ENCODE measurements at regions not wholly inside any gene's neighbourhood (a gene's known extent, or its start where the extent isn't known, plus 50 kb on each side); places are given as distances from the start of the nearest gene placed in this dataset.

DNA sequence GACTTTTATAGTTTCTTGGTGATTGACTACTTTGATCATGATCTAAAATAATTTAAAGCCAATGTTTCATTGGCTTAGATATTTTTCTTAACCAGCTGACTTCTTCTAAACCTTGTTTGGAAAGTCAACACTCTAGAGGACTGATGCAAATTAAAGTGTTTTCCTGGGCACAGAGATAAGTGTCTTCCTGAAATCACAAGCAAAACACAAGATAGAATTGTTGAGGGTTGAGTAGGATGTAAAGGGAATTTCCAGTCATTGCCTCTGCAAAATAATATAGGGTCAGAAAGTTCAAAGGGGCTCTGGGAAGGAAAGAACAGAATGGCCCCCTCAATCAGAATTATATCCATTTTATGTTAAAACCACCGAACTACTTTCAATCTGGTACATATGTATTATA is 156.3 kb upstream of the LRIG3 start:
- TF ChIP-seq, protein P1, sequence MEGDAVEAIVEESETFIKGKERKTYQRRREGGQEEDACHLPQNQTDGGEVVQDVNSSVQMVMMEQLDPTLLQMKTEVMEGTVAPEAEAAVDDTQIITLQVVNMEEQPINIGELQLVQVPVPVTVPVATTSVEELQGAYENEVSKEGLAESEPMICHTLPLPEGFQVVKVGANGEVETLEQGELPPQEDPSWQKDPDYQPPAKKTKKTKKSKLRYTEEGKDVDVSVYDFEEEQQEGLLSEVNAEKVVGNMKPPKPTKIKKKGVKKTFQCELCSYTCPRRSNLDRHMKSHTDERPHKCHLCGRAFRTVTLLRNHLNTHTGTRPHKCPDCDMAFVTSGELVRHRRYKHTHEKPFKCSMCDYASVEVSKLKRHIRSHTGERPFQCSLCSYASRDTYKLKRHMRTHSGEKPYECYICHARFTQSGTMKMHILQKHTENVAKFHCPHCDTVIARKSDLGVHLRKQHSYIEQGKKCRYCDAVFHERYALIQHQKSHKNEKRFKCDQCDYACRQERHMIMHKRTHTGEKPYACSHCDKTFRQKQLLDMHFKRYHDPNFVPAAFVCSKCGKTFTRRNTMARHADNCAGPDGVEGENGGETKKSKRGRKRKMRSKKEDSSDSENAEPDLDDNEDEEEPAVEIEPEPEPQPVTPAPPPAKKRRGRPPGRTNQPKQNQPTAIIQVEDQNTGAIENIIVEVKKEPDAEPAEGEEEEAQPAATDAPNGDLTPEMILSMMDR (IDR thresholded peaks at IDR 0.05): no peak

GRCh38 chr12:59075968-59076490 is 155.7 kb upstream of the LRIG3 start:
- Histone ChIP-seq H3K27ac (ENCODE audit: low read depth in 1 of 2, low read length in 2 of 2) (no peak overlapping the region), H3K4me1 (ENCODE audit: insufficient read depth, low read length) (no peaks in the 10 kb centered on the region), H3K36me3 (ENCODE audit: insufficient read depth, low read length) (no peaks in the 10 kb centered on the region), H3K4me3 (ENCODE audit: low read length) (no peak overlapping the region), H3K27me3 (ENCODE audit: control insufficient read depth in 1 of 2, insufficient read depth in 2 of 2, low read length in 2 of 2) (no peaks in the 10 kb centered on the region), H3K9me3 (ENCODE audit: control insufficient read depth in 1 of 2, insufficient read depth in 1 of 2, low read length in 2 of 2) (peaks cover 0 to 4% of the 10 kb centered on the region in 2 experiments)
- TF ChIP-seq, protein P1 (IDR thresholded peaks at IDR 0.05): no peak
- H3K9me3 Mint-ChIP-seq: no peaks in the 10 kb centered on the region
- DNase-seq: no peak
- intact Hi-C loops (cut with DNase I, micrococcal nuclease): no loop called here
- ChIA-PET CTCF (no interaction called here), POLR2A (no interaction called here)
- H3K36me3 Mint-ChIP-seq (ENCODE audit: low read depth): no peaks in the 10 kb centered on the region
- no peaks in the 10 kb centered on the region for H3K4me1 Mint-ChIP-seq (ENCODE audit: low read depth)
- H3K27ac Mint-ChIP-seq: no peak overlapping the region
- no peaks in the 10 kb centered on the region for H3K27me3 Mint-ChIP-seq
- no peak for ATAC-seq (ENCODE audit: poor library complexity)
- no peak overlapping the region for H3K4me3 Mint-ChIP-seq

More for the DNA sequence above, 156.3 kb upstream of the LRIG3 start:
- Mint-ChIP-seq H3K27me3 (no peaks in the 10 kb centered on the region), H3K36me3 (ENCODE audit: low read depth) (no peaks in the 10 kb centered on the region), H3K4me3 (no peak overlapping the region), H3K27ac (no peak overlapping the region), H3K9me3 (no peaks in the 10 kb centered on the region), H3K4me1 (ENCODE audit: low read depth) (no peaks in the 10 kb centered on the region)
- no peak for DNase-seq
- Histone ChIP-seq H3K4me1 (ENCODE audit: insufficient read depth, low read length) (no peaks in the 10 kb centered on the region), H3K4me3 (ENCODE audit: low read length) (no peak overlapping the region), H3K27ac (ENCODE audit: low read depth in 1 of 2, low read length in 2 of 2) (no peak overlapping the region), H3K36me3 (ENCODE audit: insufficient read depth, low read length) (no peaks in the 10 kb centered on the region), H3K9me3 (ENCODE audit: control insufficient read depth in 1 of 2, insufficient read depth in 1 of 2, low read length in 2 of 2) (peaks cover 0 to 4% of the 10 kb centered on the region in 2 experiments), H3K27me3 (ENCODE audit: control insufficient read depth in 1 of 2, insufficient read depth in 2 of 2, low read length in 2 of 2) (no peaks in the 10 kb centered on the region)
- intact Hi-C loops (cut with DNase I, micrococcal nuclease): no loop called here
- ATAC-seq (ENCODE audit: poor library complexity): no peak
- POLR2A ChIA-PET: no interaction called here
- CTCF ChIA-PET: no interaction called here

DNA sequence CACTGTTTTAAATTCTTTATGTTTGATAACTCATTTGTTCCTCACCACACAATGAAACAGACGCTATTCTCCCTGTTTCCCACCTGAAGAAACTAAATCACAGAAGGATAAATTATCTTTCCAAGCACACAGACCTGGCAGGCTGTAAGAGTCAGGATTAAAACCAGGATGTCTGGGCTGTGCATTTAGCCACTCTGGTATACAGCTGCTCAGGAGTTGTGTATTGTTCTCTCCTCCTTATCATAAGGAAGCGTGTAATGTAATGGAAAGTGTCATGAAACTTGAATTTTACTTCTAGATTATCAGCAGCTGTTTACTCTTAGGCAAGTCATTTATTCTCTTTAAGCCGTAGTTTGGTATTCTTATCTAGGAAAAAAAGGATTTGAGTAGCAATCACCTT is 154.8 kb upstream of the LRIG3 start:
- no peaks in the 10 kb centered on the region for H3K4me1 Mint-ChIP-seq (ENCODE audit: low read depth)
- H3K27me3 ChIP-seq (ENCODE audit: control insufficient read depth in 1 of 2, insufficient read depth in 2 of 2, low read length in 2 of 2): no peaks in the 10 kb centered on the region
- H3K36me3 Mint-ChIP-seq (ENCODE audit: low read depth): no peaks in the 10 kb centered on the region
- TF ChIP-seq, protein P1 (IDR thresholded peaks at IDR 0.05): no peak
- no peak overlapping the region for H3K27ac ChIP-seq (ENCODE audit: low read depth in 1 of 2, low read length in 2 of 2)
- H3K4me3 ChIP-seq (ENCODE audit: low read length): no peak overlapping the region
- H3K4me1 ChIP-seq (ENCODE audit: insufficient read depth, low read length): no peaks in the 10 kb centered on the region
- peaks cover 0 to 4% of the 10 kb centered on the region in 2 experiments for H3K9me3 ChIP-seq (ENCODE audit: control insufficient read depth in 1 of 2, insufficient read depth in 1 of 2, low read length in 2 of 2)
- intact Hi-C loops (cut with DNase I, micrococcal nuclease): no loop called here
- ATAC-seq (ENCODE audit: poor library complexity) (no peak), DNase-seq (no peak)
- ChIA-PET CTCF (no interaction called here), POLR2A (no interaction called here)
- H3K27me3 Mint-ChIP-seq: no peaks in the 10 kb centered on the region
- H3K36me3 ChIP-seq (ENCODE audit: insufficient read depth, low read length): no peaks in the 10 kb centered on the region
- H3K4me3 Mint-ChIP-seq: no peak overlapping the region
- H3K9me3 Mint-ChIP-seq: no peaks in the 10 kb centered on the region
- no peak overlapping the region for H3K27ac Mint-ChIP-seq
